HG03139 (cell line): ENCODE measurements at regions not wholly inside any gene's neighbourhood (a gene's known extent, or its start where the extent isn't known, plus 50 kb on each side); places are given as distances from the start of the nearest gene placed in this dataset.
"Not testable (repeated sequence)": the region's sequence is repeated elsewhere in the genome, so short reads cannot be mapped to it uniquely, and the experiment has no call there.

Experiments
- ATAC-seq: cut with Tn5 transposase; IDR thresholded peaks from one replicate; pipeline ENCODE4 v1.9.1; 2021; ENCODE audit not compliant: unreplicated experiment

GRCh38 chr1:194859481-194860154 lies 1673.2 kb upstream of the B3GALT2 start:
- ATAC-seq: not testable (repeated sequence)

- not testable (repeated sequence) for ATAC-seq
These were observed 1672.5 kb upstream of the B3GALT2 start for GRCh38 chr1:194858811-194859480.

- ATAC-seq: no peak
These were observed 1671.0 kb upstream of the B3GALT2 start for GRCh38 chr1:194857413-194857812.

- ATAC-seq: no peak
These were observed 1662.4 kb upstream of the B3GALT2 start for GRCh38 chr1:194848846-194849245.

GRCh38 chr1:194846488-194846887 lies 1660.1 kb upstream of the B3GALT2 start:
- peak; percentile 96 for ATAC-seq

- ATAC-seq: no peak
These were observed 1656.7 kb upstream of the B3GALT2 start for GRCh38 chr1:194843077-194843476.

- ATAC-seq: no peak
These were observed 1646.7 kb upstream of the B3GALT2 start for GRCh38 chr1:194833111-194833510.

- not testable (repeated sequence) for ATAC-seq
These were observed 1645.2 kb upstream of the B3GALT2 start for GRCh38 chr1:194831595-194831994.

GRCh38 chr1:194830387-194830786 lies 1644.0 kb upstream of the B3GALT2 start:
- peak; percentile 87 for ATAC-seq

GRCh38 chr1:194829492-194829891 lies 1643.1 kb upstream of the B3GALT2 start:
- ATAC-seq: no peak

GRCh38 chr1:194825382-194825781 lies 1639.0 kb upstream of the B3GALT2 start:
- no peak for ATAC-seq

GRCh38 chr1:194821091-194821490 lies 1634.7 kb upstream of the B3GALT2 start:
- ATAC-seq: no peak

- ATAC-seq: no peak
These were observed 1632.3 kb upstream of the B3GALT2 start for GRCh38 chr1:194818674-194819073.

GRCh38 chr1:194816859-194817258 lies 1630.4 kb upstream of the B3GALT2 start:
- ATAC-seq: no peak

- ATAC-seq: no peak
These were observed 1626.7 kb upstream of the B3GALT2 start for GRCh38 chr1:194813096-194813495.

- ATAC-seq: no peak
These were observed 1623.3 kb upstream of the B3GALT2 start for GRCh38 chr1:194809665-194810064.

- no peak for ATAC-seq
These were observed 1622.8 kb upstream of the B3GALT2 start for GRCh38 chr1:194809215-194809614.

- no peak for ATAC-seq
These were observed 1621.3 kb upstream of the B3GALT2 start for GRCh38 chr1:194807530-194808220.

GRCh38 chr1:194802572-194802971 lies 1616.2 kb upstream of the B3GALT2 start:
- no peak for ATAC-seq

- ATAC-seq: peak; percentile 62
These were observed 1609.6 kb upstream of the B3GALT2 start for GRCh38 chr1:194795917-194796593.

- no peak for ATAC-seq
These were observed 1600.6 kb upstream of the B3GALT2 start for GRCh38 chr1:194787001-194787400.
